SK-N-SH (cell line): ENCODE measurements at regions not wholly inside any gene's neighbourhood (a gene's known extent, or its start where the extent isn't known, plus 50 kb on each side); places are given as distances from the start of the nearest gene placed in this dataset.

Experiments
- CTCF ChIA-PET: fragments of 300-600, 350-600 bp; formaldehyde crosslinking; extraction: SDS; loops from one replicate; lab custom pipeline; 2021; lab: Yijun Ruan, JAX
- POLR2A ChIA-PET: fragments of 350-600 bp; sonication (Branson Sonifier 250); formaldehyde crosslinking; extraction: SDS; loops from one replicate; lab custom pipeline; 2020; ENCODE audit warnings: antibody characterized with exemption, inconsistent platforms; lab: Yijun Ruan, JAX
- DNase-seq: peaks from one replicate; pipeline ENCODE4 v3.0.0; 2012
- H2AFZ ChIP-seq: fragments of 200-600 bp; sonication (generic); 2 replicates; pipeline ENCODE4 v1.8.1; 2016; ENCODE audit warnings: antibody characterized with exemption, mild to moderate bottlenecking, low read depth
- H3F3A ChIP-seq: fragments of 200-600 bp; sonication (generic); replicated peaks from 2 replicates; pipeline ENCODE3; 2016; ENCODE audit warnings: antibody characterized with exemption, mild to moderate bottlenecking; ENCODE audit not compliant: insufficient read depth
- H3K27ac ChIP-seq, 2 experiments: fragments of 200-500 bp in 1 of 2; fragments of 200-600 bp in 1 of 2; sonication (Bioruptor generic) in 1 of 2; sonication (generic), shearing (Covaris generic) in 1 of 2; 2 replicates each; pipeline versions ENCODE4 v1.5.1 to v1.6.1; 2014 to 2016; ENCODE audit warnings: low read depth in 2 of 2, inconsistent platforms in 1 of 2, low read length in 1 of 2, mild to moderate bottlenecking in 1 of 2, mixed read lengths in 1 of 2
- H3K27me3 ChIP-seq: fragments of 200-600 bp; sonication (generic), shearing (Covaris generic); 2 replicates; pipeline ENCODE4 v1.6.1; 2016; ENCODE audit warnings: mixed run types; ENCODE audit not compliant: insufficient read depth
- H3K36me3 ChIP-seq, 2 experiments: fragments of 200-500 bp in 1 of 2; fragments of 200-600 bp in 1 of 2; sonication (Bioruptor generic) in 1 of 2; sonication (generic) in 1 of 2; replicated peaks in 1 of 2; 2 replicates each; pipeline versions ENCODE3 to v1.5.1; 2014 to 2016; ENCODE audit warnings: low read length in 1 of 2, mild to moderate bottlenecking in 1 of 2; ENCODE audit not compliant: insufficient read depth in 2 of 2, control insufficient read depth in 1 of 2
- H3K4me1 ChIP-seq, 2 experiments: fragments of 200-500 bp in 1 of 2; fragments of 200-600 bp in 1 of 2; sonication (Bioruptor generic) in 1 of 2; sonication (generic), shearing (Covaris generic) in 1 of 2; 2 replicates each; pipeline versions ENCODE4 v1.5.1 to v1.6.1; 2014 to 2016; ENCODE audit warnings: low read depth in 1 of 2, low read length in 1 of 2, mixed run types in 1 of 2; ENCODE audit not compliant: insufficient read depth in 2 of 2, control insufficient read depth in 1 of 2
- H3K4me2 ChIP-seq: fragments of 200-600 bp; sonication (generic), shearing (Covaris generic); 2 replicates; pipeline ENCODE4 v1.6.1; 2017; ENCODE audit warnings: mixed run types
- H3K4me3 ChIP-seq, 2 experiments: fragments of 200-500 bp in 1 of 2; fragments of 200-600 bp in 1 of 2; sonication (Bioruptor generic) in 1 of 2; sonication (generic), shearing (Covaris generic) in 1 of 2; 2 replicates each; pipeline versions ENCODE4 v1.5.1 to v1.8.1; 2014 to 2016; ENCODE audit warnings: low read depth in 2 of 2, inconsistent platforms in 1 of 2, low read length in 1 of 2, mild to moderate bottlenecking in 1 of 2, mixed read lengths in 1 of 2, moderate library complexity in 1 of 2
- H3K79me2 ChIP-seq: fragments of 200-600 bp; sonication (generic); 2 replicates; pipeline ENCODE4 v1.8.1; 2017; ENCODE audit warnings: mild to moderate bottlenecking; ENCODE audit not compliant: insufficient read depth
- H3K9ac ChIP-seq: fragments of 200-600 bp; sonication (generic); 2 replicates; pipeline ENCODE4 v1.6.1; 2017; ENCODE audit warnings: mixed run types
- H3K9me2 ChIP-seq: fragments of 200-600 bp; sonication (generic); 2 replicates; pipeline ENCODE4 v1.6.1; 2017; ENCODE audit warnings: mixed run types
- H3K9me3 ChIP-seq: fragments of 200-600 bp; sonication (generic); 2 replicates; pipeline ENCODE4 v1.6.1; 2017; ENCODE audit warnings: mixed run types, mild to moderate bottlenecking, moderate library complexity
- H4K20me1 ChIP-seq: fragments of 200-600 bp; sonication (generic); 2 replicates; pipeline ENCODE4 v1.6.1; 2017; ENCODE audit warnings: mild to moderate bottlenecking, mixed run types; ENCODE audit not compliant: insufficient read depth
- CHD2 ChIP-seq: fragments of 150-350 bp; IDR thresholded peaks from 2 replicates; pipeline ENCODE4 v1.6.1; 2018; ENCODE audit warnings: low read length; ENCODE audit not compliant: partially characterized antibody
- EP300 ChIP-seq, 2 experiments: IDR thresholded peaks; 2 replicates each; pipeline versions ENCODE4 v1.4.0 to v1.6.1; 2012; ENCODE audit warnings: borderline replicate concordance in 1 of 2, low read depth in 1 of 2, low read length in 1 of 2
- FOSL2 ChIP-seq: IDR thresholded peaks from 2 replicates; pipeline ENCODE4 v1.4.0; 2012; ENCODE audit warnings: low read depth, mild to moderate bottlenecking, moderate library complexity, borderline replicate concordance
- FOXJ3 ChIP-seq: sonication (generic); formaldehyde crosslinking; IDR thresholded peaks from 2 replicates; pipeline ENCODE4 v1.5.1; 2020; ENCODE audit warnings: mild to moderate bottlenecking, missing genetic modification reagents
- GABPA ChIP-seq: IDR thresholded peaks from 2 replicates; pipeline ENCODE4 v1.4.0; 2012; ENCODE audit warnings: low read depth, mild to moderate bottlenecking
- JUND ChIP-seq: IDR thresholded peaks from 2 replicates; pipeline ENCODE4 v1.4.0; 2012
- MEF2A ChIP-seq: IDR thresholded peaks from 2 replicates; pipeline ENCODE4 v1.4.0; 2012; ENCODE audit warnings: low read depth, borderline replicate concordance
- NFIC ChIP-seq: IDR thresholded peaks from 2 replicates; pipeline ENCODE4 v1.4.0; 2012; ENCODE audit warnings: borderline replicate concordance
- POLR2AphosphoS5 ChIP-seq: IDR thresholded peaks from 2 replicates; pipeline ENCODE4 v1.6.1; 2012; ENCODE audit warnings: low read depth, low read length
- RXRA ChIP-seq: IDR thresholded peaks from 2 replicates; pipeline ENCODE4 v1.4.0; 2012; ENCODE audit warnings: low read depth, mild to moderate bottlenecking, borderline replicate concordance
- TEAD4 ChIP-seq: IDR thresholded peaks from 2 replicates; pipeline ENCODE4 v1.4.0; 2012; ENCODE audit warnings: mild to moderate bottlenecking, borderline replicate concordance; ENCODE audit not compliant: insufficient read depth
- YY1 ChIP-seq: IDR thresholded peaks from 2 replicates; pipeline ENCODE4 v1.4.0; 2012; ENCODE audit warnings: low read depth, mild to moderate bottlenecking
- WGBS: methylation state at CpG from one replicate; pipeline ENCODE4 v1.1.6; 2017; ENCODE audit warnings: low lambda C conversion rate; 5-methylcytosine and 5-hydroxymethylcytosine counted together
- TF ChIP-seq, protein P1 (sequence below): fragments of 150-350 bp; IDR thresholded peaks from 2 replicates; pipeline ENCODE4 v1.6.1; 2016; ENCODE audit warnings: mild to moderate bottlenecking, low read depth, low read length
- TF ChIP-seq, protein P2 (sequence below): IDR thresholded peaks from 2 replicates; pipeline ENCODE4 v1.6.1; 2012; ENCODE audit warnings: mild to moderate bottlenecking, low read depth, low read length, moderate library complexity
- TF ChIP-seq, protein P3 (sequence below): IDR thresholded peaks from 2 replicates; pipeline ENCODE4 v1.4.0; 2012; ENCODE audit warnings: low read depth, borderline replicate concordance
- TF ChIP-seq, protein P4 (sequence below): fragments of 150-350 bp; IDR thresholded peaks from 2 replicates; pipeline ENCODE4 v1.6.1; 2017; ENCODE audit warnings: antibody characterized with exemption, low read length, low read depth, borderline replicate concordance
- TF ChIP-seq, protein P5 (sequence below): IDR thresholded peaks from 2 replicates; pipeline ENCODE4 v1.4.0; 2012; ENCODE audit warnings: low read depth, borderline replicate concordance
- TF ChIP-seq, protein P6 (sequence below): fragments of 200-600 bp; sonication (generic); IDR thresholded peaks from 2 replicates; pipeline ENCODE4 v1.6.1; 2017; ENCODE audit warnings: antibody characterized with exemption, mild to moderate bottlenecking, moderate library complexity

DNA sequence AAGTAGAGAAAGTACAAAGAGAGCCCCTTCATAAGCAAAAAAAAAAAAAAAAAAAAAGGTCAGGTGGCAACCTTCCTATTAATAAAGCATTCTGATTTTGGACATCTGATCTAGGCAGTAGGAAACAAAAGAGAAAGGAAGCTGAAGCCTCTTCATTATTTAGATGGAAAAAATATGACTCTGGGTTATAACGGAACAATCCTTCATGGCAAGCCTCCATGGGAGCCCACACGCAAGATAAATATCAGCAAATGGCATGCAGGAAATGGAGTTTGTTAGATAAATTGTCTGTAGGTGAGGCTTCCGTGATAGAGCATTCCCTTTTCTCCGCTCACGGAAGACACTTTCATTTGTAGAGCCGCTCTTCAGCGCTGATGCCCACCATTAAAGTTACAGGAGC is 381.0 kb downstream of the TTLL7 start:
- Histone ChIP-seq H3K36me3 (no peaks in the 10 kb centered on the region), H3K9me2 (no peaks in the 10 kb centered on the region), H3K79me2 (no peaks in the 10 kb centered on the region), H2AFZ (no peak overlapping the region), H3K4me1 (peaks cover 0 to 2% of the 10 kb centered on the region in 2 experiments; a peak in 2 of 4 replicates), H3K4me3 (no peak overlapping the region), H3F3A (no peaks in the 10 kb centered on the region), H3K9ac (no peak overlapping the region), H3K27ac (no peak overlapping the region), H3K4me2 (no peak overlapping the region), H3K27me3 (no peaks in the 10 kb centered on the region), H4K20me1 (no peaks in the 10 kb centered on the region), H3K9me3 (no peaks in the 10 kb centered on the region)
- DNase-seq = no peak
- CTCF ChIA-PET = interaction anchor here (1.6 kb wide), 1 partner anchor 8 kb away, joined by 4 read pairs; no protein-coding TSS in a partner anchor
- 81% methylated on average over 7 of the region's 7 CpGs for WGBS
- TF ChIP-seq CHD2 (no peak), RXRA (no peak), NFIC (no peak), EP300 (IDR thresholded peaks at IDR 0.05; ENCODE audit: borderline replicate concordance in 1 of 2, low read depth in 1 of 2, low read length in 1 of 2) (no peak), TEAD4 (no peak), FOSL2 (no peak), MEF2A (no peak), POLR2AphosphoS5 (no peak), FOXJ3 (no peak), YY1 (no peak), GABPA (no peak), JUND (no peak)
- TF ChIP-seq, protein P1, sequence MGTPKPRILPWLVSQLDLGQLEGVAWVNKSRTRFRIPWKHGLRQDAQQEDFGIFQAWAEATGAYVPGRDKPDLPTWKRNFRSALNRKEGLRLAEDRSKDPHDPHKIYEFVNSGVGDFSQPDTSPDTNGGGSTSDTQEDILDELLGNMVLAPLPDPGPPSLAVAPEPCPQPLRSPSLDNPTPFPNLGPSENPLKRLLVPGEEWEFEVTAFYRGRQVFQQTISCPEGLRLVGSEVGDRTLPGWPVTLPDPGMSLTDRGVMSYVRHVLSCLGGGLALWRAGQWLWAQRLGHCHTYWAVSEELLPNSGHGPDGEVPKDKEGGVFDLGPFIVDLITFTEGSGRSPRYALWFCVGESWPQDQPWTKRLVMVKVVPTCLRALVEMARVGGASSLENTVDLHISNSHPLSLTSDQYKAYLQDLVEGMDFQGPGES = no peak
- TF ChIP-seq, protein P2, sequence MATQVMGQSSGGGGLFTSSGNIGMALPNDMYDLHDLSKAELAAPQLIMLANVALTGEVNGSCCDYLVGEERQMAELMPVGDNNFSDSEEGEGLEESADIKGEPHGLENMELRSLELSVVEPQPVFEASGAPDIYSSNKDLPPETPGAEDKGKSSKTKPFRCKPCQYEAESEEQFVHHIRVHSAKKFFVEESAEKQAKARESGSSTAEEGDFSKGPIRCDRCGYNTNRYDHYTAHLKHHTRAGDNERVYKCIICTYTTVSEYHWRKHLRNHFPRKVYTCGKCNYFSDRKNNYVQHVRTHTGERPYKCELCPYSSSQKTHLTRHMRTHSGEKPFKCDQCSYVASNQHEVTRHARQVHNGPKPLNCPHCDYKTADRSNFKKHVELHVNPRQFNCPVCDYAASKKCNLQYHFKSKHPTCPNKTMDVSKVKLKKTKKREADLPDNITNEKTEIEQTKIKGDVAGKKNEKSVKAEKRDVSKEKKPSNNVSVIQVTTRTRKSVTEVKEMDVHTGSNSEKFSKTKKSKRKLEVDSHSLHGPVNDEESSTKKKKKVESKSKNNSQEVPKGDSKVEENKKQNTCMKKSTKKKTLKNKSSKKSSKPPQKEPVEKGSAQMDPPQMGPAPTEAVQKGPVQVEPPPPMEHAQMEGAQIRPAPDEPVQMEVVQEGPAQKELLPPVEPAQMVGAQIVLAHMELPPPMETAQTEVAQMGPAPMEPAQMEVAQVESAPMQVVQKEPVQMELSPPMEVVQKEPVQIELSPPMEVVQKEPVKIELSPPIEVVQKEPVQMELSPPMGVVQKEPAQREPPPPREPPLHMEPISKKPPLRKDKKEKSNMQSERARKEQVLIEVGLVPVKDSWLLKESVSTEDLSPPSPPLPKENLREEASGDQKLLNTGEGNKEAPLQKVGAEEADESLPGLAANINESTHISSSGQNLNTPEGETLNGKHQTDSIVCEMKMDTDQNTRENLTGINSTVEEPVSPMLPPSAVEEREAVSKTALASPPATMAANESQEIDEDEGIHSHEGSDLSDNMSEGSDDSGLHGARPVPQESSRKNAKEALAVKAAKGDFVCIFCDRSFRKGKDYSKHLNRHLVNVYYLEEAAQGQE = no peak
- TF ChIP-seq, protein P3, sequence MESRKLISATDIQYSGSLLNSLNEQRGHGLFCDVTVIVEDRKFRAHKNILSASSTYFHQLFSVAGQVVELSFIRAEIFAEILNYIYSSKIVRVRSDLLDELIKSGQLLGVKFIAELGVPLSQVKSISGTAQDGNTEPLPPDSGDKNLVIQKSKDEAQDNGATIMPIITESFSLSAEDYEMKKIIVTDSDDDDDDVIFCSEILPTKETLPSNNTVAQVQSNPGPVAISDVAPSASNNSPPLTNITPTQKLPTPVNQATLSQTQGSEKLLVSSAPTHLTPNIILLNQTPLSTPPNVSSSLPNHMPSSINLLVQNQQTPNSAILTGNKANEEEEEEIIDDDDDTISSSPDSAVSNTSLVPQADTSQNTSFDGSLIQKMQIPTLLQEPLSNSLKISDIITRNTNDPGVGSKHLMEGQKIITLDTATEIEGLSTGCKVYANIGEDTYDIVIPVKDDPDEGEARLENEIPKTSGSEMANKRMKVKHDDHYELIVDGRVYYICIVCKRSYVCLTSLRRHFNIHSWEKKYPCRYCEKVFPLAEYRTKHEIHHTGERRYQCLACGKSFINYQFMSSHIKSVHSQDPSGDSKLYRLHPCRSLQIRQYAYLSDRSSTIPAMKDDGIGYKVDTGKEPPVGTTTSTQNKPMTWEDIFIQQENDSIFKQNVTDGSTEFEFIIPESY = no peak
- TF ChIP-seq, protein P4, sequence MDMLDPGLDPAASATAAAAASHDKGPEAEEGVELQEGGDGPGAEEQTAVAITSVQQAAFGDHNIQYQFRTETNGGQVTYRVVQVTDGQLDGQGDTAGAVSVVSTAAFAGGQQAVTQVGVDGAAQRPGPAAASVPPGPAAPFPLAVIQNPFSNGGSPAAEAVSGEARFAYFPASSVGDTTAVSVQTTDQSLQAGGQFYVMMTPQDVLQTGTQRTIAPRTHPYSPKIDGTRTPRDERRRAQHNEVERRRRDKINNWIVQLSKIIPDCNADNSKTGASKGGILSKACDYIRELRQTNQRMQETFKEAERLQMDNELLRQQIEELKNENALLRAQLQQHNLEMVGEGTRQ = no peak
- TF ChIP-seq, protein P5, sequence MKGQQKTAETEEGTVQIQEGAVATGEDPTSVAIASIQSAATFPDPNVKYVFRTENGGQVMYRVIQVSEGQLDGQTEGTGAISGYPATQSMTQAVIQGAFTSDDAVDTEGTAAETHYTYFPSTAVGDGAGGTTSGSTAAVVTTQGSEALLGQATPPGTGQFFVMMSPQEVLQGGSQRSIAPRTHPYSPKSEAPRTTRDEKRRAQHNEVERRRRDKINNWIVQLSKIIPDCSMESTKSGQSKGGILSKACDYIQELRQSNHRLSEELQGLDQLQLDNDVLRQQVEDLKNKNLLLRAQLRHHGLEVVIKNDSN = no peak
- TF ChIP-seq, protein P6, sequence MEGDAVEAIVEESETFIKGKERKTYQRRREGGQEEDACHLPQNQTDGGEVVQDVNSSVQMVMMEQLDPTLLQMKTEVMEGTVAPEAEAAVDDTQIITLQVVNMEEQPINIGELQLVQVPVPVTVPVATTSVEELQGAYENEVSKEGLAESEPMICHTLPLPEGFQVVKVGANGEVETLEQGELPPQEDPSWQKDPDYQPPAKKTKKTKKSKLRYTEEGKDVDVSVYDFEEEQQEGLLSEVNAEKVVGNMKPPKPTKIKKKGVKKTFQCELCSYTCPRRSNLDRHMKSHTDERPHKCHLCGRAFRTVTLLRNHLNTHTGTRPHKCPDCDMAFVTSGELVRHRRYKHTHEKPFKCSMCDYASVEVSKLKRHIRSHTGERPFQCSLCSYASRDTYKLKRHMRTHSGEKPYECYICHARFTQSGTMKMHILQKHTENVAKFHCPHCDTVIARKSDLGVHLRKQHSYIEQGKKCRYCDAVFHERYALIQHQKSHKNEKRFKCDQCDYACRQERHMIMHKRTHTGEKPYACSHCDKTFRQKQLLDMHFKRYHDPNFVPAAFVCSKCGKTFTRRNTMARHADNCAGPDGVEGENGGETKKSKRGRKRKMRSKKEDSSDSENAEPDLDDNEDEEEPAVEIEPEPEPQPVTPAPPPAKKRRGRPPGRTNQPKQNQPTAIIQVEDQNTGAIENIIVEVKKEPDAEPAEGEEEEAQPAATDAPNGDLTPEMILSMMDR = no peak
- POLR2A ChIA-PET = no interaction called here
